ENCODE measurements at regions not wholly inside any gene's neighbourhood (a gene's known extent, or its start where the extent isn't known, plus 50 kb on each side); places are given as distances from the start of the nearest gene placed in this dataset.

DNA sequence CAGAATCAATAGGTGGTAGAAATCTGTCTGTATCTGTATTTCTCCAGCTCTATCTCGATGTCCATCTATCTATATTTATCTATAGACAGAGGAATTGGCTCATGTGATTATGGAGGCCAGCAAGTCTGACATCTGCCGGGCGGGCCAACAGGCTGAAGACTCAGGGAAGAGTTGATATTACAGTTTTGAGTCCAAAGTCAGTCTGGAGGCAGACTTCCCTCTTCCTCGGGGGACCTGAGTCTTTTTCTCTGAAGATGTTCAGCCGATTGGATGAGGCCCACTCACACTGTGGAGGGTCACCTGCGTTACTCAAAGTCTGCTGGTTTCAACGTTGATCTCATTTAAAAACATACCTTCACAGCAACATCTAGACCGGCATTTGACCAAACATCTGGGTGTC lies 98.7 kb downstream of the RAMP3 start:
- 29% methylated on average over 8 of the region's 8 CpGs for WGBS (ENCODE audit: insufficient coverage, insufficient replicate concordance, low lambda C conversion rate, missing lambda C conversion rate)
- Histone ChIP-seq H3K79me2 (ENCODE audit: control insufficient read depth, insufficient read depth, low read length) (no peaks in the 10 kb centered on the region), H3K4me1 (ENCODE audit: control insufficient read depth, insufficient read depth, low read length) (peaks cover 7% of the 10 kb centered on the region), H3K4me3 (no peak overlapping the region), H3K4me2 (ENCODE audit: control insufficient read depth, insufficient read depth) (no peak overlapping the region), H3K36me3 (ENCODE audit: control insufficient read depth in 2 of 2, insufficient read depth in 2 of 2, low read length in 1 of 2) (no peaks in the 10 kb centered on the region), H4K20me1 (ENCODE audit: control insufficient read depth, insufficient read depth) (no peaks in the 10 kb centered on the region; the same call in 1 of the 2 replicates), H2AFZ (ENCODE audit: control insufficient read depth, low read depth, low read length) (no peak overlapping the region), H3K27ac (ENCODE audit: control insufficient read depth, insufficient read depth) (no peak overlapping the region), H3K9me3 (replicated peaks; ENCODE audit: control insufficient read depth, insufficient read depth, low read length) (no peaks in the 10 kb centered on the region), H3K27me3 (replicated peaks in 1 of 2; ENCODE audit: control insufficient read depth in 2 of 2, insufficient read depth in 2 of 2, low read length in 1 of 2) (no peaks in the 10 kb centered on the region; a peak in 1 of 4 replicates), H3K9ac (ENCODE audit: control insufficient read depth, insufficient read depth, low read length) (no peak overlapping the region)
- SMC1A ChIA-PET (ENCODE audit: uncharacterized antibody, unreplicated experiment) = no interaction called here
- intact Hi-C loops (cut with micrococcal nuclease; ENCODE audit: unreplicated experiment) = no loop called here
- no peak for FAIRE-seq
- BruUV-seq (replicated peaks) = no TSS peak
- POLR2A ChIA-PET = no interaction called here
- TF ChIP-seq, protein P1, sequence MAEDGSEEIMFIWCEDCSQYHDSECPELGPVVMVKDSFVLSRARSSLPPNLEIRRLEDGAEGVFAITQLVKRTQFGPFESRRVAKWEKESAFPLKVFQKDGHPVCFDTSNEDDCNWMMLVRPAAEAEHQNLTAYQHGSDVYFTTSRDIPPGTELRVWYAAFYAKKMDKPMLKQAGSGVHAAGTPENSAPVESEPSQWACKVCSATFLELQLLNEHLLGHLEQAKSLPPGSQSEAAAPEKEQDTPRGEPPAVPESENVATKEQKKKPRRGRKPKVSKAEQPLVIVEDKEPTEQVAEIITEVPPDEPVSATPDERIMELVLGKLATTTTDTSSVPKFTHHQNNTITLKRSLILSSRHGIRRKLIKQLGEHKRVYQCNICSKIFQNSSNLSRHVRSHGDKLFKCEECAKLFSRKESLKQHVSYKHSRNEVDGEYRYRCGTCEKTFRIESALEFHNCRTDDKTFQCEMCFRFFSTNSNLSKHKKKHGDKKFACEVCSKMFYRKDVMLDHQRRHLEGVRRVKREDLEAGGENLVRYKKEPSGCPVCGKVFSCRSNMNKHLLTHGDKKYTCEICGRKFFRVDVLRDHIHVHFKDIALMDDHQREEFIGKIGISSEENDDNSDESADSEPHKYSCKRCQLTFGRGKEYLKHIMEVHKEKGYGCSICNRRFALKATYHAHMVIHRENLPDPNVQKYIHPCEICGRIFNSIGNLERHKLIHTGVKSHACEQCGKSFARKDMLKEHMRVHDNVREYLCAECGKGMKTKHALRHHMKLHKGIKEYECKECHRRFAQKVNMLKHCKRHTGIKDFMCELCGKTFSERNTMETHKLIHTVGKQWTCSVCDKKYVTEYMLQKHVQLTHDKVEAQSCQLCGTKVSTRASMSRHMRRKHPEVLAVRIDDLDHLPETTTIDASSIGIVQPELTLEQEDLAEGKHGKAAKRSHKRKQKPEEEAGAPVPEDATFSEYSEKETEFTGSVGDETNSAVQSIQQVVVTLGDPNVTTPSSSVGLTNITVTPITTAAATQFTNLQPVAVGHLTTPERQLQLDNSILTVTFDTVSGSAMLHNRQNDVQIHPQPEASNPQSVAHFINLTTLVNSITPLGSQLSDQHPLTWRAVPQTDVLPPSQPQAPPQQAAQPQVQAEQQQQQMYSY (CRISPR knock-in tag; IDR thresholded peaks at IDR 0.05) = no peak
- TF ChIP-seq IRF4 (IDR thresholded peaks at IDR 0.05; ENCODE audit: low read depth, low read length) = no peak
- TF ChIP-seq, protein P2, sequence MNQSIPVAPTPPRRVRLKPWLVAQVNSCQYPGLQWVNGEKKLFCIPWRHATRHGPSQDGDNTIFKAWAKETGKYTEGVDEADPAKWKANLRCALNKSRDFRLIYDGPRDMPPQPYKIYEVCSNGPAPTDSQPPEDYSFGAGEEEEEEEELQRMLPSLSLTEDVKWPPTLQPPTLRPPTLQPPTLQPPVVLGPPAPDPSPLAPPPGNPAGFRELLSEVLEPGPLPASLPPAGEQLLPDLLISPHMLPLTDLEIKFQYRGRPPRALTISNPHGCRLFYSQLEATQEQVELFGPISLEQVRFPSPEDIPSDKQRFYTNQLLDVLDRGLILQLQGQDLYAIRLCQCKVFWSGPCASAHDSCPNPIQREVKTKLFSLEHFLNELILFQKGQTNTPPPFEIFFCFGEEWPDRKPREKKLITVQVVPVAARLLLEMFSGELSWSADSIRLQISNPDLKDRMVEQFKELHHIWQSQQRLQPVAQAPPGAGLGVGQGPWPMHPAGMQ (IDR thresholded peaks at IDR 0.05; ENCODE audit: borderline replicate concordance) = no peak
- TF ChIP-seq SMAD1 (IDR thresholded peaks at IDR 0.05; ENCODE audit: low read depth, partially characterized antibody) = no peak
- no peak for TF ChIP-seq SUZ12 (IDR thresholded peaks at IDR 0.05; ENCODE audit: unreplicated experiment)
- TF ChIP-seq, protein P3, sequence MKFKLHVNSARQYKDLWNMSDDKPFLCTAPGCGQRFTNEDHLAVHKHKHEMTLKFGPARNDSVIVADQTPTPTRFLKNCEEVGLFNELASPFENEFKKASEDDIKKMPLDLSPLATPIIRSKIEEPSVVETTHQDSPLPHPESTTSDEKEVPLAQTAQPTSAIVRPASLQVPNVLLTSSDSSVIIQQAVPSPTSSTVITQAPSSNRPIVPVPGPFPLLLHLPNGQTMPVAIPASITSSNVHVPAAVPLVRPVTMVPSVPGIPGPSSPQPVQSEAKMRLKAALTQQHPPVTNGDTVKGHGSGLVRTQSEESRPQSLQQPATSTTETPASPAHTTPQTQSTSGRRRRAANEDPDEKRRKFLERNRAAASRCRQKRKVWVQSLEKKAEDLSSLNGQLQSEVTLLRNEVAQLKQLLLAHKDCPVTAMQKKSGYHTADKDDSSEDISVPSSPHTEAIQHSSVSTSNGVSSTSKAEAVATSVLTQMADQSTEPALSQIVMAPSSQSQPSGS (IDR thresholded peaks at IDR 0.05; ENCODE audit: low read length) = no peak
- no peak for TF ChIP-seq YY1 (IDR thresholded peaks at IDR 0.05; ENCODE audit: low read depth, low read length)
- TF ChIP-seq, protein P4, sequence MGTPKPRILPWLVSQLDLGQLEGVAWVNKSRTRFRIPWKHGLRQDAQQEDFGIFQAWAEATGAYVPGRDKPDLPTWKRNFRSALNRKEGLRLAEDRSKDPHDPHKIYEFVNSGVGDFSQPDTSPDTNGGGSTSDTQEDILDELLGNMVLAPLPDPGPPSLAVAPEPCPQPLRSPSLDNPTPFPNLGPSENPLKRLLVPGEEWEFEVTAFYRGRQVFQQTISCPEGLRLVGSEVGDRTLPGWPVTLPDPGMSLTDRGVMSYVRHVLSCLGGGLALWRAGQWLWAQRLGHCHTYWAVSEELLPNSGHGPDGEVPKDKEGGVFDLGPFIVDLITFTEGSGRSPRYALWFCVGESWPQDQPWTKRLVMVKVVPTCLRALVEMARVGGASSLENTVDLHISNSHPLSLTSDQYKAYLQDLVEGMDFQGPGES (IDR thresholded peaks at IDR 0.05) = no peak
- TF ChIP-seq, protein P5, sequence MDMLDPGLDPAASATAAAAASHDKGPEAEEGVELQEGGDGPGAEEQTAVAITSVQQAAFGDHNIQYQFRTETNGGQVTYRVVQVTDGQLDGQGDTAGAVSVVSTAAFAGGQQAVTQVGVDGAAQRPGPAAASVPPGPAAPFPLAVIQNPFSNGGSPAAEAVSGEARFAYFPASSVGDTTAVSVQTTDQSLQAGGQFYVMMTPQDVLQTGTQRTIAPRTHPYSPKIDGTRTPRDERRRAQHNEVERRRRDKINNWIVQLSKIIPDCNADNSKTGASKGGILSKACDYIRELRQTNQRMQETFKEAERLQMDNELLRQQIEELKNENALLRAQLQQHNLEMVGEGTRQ (IDR thresholded peaks at IDR 0.05; ENCODE audit: borderline replicate concordance, low read depth, low read length) = no peak
- no peak for TF ChIP-seq GATAD2B (conservative IDR thresholded peaks at IDR 0.05; ENCODE audit: low read depth)
- TF ChIP-seq KLF5 (IDR thresholded peaks at IDR 0.05; ENCODE audit: partially characterized antibody) = no peak
- TF ChIP-seq PML (IDR thresholded peaks at IDR 0.05; ENCODE audit: low read length) = no peak
- TF ChIP-seq POLR2AphosphoS2 (IDR thresholded peaks at IDR 0.05; ENCODE audit: low read depth, low read length) = no peak
- no peak for TF ChIP-seq NR2F1 (conservative IDR thresholded peaks at IDR 0.05)
- no peak for TF ChIP-seq SPI1 (IDR thresholded peaks at IDR 0.05; ENCODE audit: borderline replicate concordance, insufficient read depth, low read depth, low read length)
- no peak for TF ChIP-seq BACH1 (IDR thresholded peaks at IDR 0.05; ENCODE audit: borderline replicate concordance)
- CTCF ChIA-PET = no interaction called here
- no peak for ATAC-seq
- in situ Hi-C loops (cut with MboI) = no loop called here
- RAD21 ChIA-PET (ENCODE audit: unreplicated experiment) = no interaction called here
- DNase-seq (ENCODE audit: low read depth, low spot score) = no peak

Data from GM12878 (cell line).